Colon (tissue), 2 donors: ENCODE measurements at regions not wholly inside any gene's neighbourhood (a gene's known extent, or its start where the extent isn't known, plus 50 kb on each side); places are given as distances from the start of the nearest gene placed in this dataset.
A peak's percentile ranks its signal among the peaks of the same experiment; 100 is the strongest.
"Not testable (repeated sequence)": the region's sequence is repeated elsewhere in the genome, so short reads cannot be mapped to it uniquely, and the experiment has no call there.

Experiments
- FAIRE-seq: peaks from 2 replicates; lab custom pipeline; 2012; peaks lifted over from hg19 to GRCh38; lab: Jason Lieb, UNC
- donor health status: control.
- donor health status: control.

DNA sequence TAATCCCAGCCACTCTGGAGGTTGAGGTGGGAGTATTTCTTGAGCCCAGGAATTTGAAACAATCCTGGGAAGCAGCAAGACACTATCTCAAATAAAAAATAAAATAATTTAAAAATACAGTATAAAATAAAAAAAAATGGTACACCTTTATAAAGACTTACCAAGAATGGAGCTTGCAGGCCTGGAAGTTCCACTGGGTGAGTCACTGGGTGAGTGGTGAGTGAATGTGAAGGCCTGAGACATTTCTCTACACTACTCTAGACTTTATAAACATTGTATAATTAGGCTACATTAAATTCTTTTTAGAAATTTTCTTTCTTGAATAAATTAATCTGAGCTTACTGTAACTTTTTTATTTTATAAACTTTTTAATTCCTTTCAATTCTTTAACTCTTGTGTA lies 609.1 kb upstream of the BCHE start:
- no peak for FAIRE-seq

DNA sequence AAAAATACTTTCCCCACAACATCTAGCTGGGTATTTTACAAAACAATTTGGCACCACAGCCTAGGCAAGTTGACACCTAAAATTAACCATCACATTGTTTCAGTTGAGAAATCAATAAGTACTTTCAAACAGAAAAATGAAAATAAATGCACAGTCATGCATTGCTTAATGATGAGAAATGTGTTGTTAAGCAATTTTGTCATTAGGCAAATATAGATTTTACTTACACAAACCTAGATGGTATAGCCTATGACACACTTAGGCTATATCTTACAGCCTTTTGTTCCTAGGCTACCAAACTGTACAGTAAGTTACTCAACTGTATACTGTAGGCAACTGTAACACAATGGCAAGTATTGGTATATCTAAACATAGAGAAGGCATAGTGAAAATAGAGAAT lies 608.6 kb upstream of the BCHE start:
- FAIRE-seq = no peak

DNA sequence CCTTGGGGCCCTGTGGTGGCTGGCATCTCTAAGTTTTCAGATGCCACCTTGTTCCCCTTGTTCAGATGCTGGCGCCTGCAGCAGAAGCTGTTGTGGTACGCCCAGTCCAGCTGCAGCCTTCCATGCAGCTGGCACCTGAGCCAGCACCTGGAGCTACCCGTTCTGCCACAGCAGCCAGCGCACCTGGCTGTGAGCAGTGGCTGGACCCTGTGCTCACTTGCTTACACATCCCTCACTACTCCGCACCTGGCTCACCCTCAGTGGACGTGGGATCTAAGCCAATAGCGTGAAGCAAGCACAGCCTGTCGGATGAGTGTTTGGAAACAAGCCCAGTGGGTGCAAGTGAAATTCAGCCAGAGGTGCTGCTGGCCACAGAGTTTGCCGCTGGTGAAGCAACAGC lies 607.5 kb upstream of the BCHE start:
- FAIRE-seq = no peak

DNA sequence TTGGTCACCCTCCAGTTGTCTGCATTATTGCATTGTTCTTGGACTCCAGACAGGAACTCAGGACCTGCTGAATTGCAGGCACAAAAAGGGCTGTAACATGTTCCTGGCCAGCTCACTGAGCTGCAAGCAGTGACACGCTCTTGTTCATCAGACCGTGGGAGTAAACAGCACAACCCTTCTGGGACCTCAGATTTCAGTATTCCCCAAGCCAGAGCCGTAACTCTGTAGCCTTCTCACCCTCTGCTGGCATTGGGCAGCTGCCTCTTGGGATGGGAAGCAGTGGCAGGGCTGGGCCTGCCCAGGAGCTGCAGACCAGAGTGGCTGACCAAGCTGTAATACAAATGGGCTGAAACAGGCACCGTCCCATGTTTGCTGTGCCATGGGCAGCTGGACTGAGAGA lies 607.1 kb upstream of the BCHE start:
- no peak for FAIRE-seq

DNA sequence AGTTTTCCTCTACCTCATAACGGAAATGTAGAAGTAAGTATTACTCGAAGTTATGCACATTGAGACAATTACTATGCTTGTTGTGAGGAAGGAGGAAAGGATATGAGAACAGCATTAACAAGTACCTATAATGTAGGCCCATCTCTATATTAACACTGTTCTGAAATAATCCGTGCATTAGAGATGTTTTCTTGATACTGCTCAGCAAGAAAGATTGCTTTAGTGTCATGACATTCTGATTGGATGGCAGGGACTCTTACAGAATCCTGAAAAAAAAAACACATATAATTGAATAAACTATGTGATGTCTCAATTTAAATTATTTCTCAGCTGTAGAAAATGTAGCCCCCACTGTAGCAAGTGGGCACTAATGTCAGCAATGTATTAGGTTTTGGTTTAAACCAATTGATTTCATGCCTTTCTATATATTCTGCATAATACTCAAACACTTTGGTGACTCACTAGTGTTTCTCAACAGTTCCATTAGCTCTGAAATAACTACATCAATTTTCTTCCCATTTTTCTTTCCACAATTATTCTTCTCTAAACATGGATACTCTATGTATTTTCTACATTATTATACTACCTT lies 598.3 kb upstream of the BCHE start:
- FAIRE-seq = no peak

DNA sequence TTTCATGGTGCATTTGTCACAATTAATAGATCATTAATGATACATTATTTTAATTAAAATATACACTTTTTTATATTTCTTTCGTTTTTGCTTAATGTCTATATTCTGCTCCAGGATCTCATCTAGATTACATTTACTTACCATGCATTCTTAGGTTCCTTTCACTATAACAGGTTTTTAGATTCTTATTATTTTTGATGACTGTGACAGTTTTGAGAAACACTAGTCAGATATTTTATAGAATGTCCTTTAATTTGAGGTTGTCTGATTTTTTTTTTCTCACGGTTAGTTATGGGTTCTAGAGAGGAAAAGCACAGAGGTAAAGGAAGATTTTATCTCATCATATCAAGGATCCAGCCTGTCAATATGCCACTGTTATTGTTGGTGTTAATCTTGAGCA lies 595.8 kb upstream of the BCHE start:
- FAIRE-seq = no peak

DNA sequence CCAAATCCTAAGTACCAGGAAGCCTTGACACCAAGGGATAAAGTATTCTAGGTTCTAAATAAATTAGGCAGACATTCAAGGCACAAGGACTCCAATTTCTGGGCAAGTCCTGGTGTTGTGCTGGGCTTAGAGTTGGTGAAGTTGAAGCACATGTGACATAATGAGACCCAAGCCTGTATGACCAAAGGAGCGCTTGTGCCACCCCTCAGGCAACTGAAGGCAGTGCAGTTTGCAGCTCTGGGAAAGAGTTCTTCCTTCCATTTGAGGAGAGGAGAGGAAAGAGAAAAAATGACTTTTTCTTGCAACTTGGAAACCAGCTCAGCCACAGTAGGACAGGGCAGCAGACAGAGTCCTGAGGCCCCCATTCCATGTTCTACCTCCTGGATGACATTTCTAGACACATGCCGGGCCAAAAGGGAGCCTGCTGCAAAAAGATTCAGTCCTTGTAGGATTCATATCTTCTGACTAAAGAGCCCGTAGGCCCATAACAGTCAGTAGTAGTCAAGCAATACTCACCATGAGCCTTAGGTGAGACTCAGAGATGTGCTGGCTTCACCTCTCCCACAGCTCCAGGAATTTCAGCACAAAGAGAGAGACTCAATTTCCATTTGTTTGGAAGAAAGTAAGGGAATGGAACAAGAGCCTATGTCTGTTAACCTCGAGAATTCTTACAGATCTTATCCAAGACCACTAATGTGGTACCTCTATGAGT lies 588.8 kb upstream of the BCHE start:
- FAIRE-seq = no peak

DNA sequence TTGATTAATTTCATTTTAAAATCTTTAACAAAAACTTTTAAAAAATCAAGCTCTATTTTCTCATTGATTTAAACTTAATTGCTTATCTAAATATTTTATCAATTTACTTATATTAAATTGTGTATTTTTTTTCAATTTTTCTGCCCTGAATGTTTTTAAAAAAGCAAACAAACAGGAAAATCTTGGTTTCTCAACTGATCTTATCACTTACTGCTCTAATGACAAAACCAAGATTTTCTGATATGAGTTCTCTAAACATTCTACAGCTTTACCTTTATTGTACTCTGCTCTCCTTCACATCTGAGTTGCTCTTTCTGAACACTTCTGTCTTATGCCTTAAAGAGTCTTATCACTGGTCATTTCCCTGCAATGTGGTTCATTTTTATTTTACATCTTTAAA lies 587.8 kb upstream of the BCHE start:
- no peak for FAIRE-seq

DNA sequence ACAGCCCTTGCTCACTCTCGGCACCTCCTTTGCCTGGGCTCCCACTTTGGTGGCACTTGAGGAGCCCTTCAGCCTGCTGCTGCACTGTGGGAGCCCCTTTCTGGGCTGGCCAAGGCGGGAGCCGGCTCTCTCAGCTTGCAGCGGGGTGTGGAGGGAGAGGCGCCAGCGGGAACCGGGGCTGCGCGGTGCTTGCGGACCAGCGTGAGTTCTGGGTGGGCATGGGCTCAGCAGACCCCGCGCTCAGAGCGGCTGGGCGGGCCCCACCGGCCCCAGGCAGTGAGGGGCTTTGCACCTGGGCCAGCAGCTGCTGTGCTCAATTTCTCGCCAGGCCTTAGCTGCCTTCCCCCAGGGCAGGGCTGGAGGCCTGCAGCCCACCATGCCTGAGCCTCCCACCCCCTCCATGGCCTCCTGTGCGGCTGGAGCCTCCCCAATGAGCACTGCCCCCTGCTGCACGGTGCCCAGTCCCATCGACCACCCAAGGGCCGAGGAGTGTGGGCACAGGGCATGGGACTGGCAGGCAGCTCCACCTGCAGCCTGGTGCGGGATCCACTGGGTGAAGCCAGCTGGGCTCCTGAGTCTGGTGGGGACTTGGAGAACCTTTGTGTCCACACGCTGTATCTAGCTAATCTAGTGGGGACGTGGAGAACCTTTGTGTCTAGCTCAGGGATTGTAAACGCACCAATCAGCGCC lies 586.7 kb upstream of the BCHE start:
- FAIRE-seq = not testable (repeated sequence)

DNA sequence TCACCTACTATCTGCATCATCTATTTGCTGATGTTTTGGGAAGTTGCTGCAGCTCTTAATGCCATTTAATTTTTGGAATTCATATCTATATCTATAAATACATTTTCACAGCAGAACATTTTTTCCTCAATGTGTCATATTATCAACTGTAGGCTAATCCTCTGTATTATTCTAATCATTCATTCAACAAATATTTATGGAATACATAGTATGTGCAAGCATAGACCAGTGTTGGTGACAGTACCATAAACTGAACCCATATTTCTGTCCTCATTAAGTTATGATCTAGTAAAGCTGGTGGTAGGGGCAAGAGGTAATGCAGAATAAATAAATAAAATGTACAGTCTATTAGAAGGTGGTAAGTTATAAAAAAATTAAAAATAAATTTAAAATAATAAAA lies 585.3 kb upstream of the BCHE start:
- no peak for FAIRE-seq

DNA sequence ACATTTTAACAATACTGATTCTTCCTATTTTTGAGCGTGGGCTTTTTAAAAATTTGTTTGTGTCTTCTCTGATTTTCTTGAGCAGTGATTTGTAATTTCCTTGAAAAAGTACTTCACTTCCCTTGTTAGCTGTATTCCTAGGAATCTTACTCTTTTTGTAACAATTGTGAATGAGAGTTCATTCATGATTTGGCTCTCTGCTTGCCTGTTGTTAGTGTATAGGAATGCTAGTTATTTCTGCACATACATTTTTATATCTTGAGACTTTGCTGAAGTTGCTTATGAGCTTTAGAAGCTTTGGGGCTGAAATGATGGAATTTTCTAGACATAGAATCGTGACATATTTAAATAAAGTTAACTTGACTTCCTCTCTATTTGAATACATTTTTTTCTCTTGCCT lies 582.8 kb upstream of the BCHE start:
- FAIRE-seq = no peak

DNA sequence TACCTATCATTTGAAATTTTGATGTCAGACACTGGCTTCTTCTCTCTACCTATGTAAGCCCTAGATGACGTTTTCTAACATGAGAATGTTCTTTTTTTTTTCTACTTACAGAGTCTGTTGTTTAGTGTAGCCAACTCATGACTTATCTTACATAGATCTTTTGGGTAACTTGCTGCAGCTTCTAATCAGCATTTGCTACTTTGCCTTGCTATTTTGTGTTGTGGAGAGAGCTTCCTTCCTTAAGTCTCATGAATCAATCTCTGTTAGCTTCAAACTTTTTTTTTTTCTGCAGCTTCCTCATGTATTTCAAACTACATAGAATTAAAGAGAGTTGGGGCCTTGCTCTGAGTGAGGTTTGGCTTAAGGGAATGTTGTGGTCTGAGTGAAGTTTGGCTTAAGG lies 568.7 kb upstream of the BCHE start:
- no peak for FAIRE-seq

DNA sequence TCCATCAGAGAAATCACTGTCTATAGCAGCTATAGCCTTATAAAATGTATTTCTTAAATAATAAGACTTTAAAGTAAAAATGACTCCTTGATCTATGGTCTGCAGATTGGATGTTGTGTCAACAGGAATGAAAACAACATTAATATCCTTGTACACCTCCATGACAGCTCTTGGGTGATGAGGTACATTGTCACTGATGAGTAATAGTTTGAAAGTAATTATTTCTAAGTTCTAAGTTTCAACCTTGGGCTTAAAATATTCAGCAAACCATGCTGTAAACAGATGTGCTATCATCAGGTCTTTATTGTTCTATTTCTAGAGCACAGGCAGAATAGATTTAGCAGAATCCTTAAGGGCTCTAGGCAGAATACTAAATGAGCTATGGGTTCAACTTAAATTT lies 568.2 kb upstream of the BCHE start:
- FAIRE-seq = no peak

DNA sequence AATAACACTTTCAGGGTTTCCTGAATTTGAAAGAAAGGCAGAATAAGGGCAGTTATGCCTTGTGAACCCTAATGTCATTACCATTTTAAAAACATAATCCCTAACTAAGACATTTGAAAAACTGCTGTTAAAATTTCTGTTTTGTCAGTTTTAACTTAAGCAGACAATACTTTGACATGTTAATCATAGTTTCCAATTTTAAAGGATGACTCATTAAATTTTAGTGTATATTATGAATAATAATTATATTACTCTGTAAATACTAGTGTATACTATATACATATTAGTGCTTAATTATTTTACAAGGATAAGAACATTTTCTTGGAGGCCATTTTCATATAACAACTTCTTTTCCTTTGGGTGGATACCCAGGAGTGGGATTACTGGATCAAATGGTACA lies 553.1 kb upstream of the BCHE start:
- no peak for FAIRE-seq

DNA sequence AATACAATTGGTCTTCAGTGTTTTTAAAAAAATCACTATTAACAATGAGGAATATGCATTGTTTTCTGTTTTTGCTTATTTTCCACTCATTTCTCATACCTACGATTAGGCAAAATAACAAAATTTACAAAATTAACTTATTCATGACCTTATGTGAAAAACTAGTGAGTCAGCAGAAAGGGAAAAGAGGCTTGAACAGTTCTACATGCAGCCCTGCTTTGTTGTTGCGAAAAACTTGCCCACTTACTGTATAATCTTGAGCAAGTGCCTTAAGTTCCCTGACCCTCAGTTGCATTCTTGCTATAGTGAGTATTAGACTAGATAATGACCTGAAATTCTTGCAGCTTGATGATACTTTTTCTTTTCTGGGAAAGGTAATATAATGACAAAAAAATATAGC lies 551.1 kb upstream of the BCHE start:
- FAIRE-seq = no peak

DNA sequence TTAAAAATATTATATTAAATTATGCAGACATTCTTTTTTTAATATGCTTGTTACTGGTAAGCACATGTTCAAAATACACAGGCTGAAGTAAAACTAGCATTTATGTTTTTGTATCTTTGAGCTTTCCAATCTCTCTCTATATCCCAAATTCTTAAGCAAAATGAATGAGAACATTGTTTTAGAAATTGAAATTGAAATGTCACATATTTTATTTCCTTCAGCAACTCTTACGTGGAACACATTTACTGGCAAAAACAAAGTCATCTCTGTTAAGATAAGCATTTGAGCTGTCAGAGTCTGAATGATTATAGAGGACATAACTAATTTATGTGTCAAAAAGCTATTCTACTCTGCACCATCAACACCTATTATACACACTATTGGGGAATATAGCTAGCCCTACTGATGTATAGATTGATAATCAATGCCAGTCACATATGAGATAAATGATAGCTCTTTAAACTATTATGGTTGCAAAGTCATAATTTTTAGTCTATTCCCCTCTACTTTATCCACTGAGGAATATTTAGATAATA lies 535.4 kb upstream of the BCHE start:
- FAIRE-seq = no peak

DNA sequence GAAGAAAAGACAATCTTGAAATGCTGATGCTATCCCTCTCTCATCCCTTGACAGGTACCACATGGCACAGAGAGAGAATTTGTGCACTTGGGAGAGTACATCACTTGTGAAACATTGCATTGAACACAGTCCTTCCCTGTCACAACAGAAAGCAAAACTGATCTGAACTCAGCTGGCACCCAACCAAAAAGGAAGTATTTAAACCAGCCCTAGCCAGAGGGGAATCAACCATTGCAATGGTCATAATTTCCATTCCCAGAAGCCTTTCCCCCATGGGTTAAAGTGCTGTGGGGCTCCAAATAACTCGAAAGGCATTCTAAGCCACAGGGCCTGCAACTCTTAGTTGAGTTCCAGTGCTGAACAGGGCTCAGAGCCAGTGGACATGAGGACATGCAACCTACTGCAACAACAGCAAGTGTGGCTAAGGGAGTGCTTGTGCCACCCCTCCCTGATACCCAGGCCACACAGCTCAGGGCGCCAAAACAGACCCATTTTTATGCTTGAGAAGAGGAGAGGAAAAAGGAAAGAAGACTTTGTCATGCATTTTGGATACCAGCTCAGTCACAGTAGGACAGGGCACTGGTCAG lies 530.8 kb upstream of the BCHE start:
- no peak for FAIRE-seq

DNA sequence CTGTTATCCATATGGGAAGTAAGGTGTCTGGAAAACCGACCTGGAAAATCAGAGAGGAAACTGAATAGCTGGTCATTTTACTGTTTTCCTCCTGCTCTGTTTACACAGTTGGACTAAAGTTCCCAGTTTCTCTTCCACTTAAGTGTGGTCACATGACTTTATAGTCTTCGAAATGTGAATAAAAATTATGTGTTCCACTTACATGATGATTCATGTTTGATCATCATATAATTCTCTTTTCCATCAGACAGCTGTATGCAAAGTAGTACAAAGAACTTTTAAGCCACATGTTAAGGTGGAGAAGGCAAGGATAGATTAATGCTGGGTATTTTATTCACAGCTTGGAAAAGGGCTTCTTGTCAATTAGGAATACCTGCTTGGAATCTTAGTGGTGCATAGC lies 525.5 kb upstream of the BCHE start:
- peak; percentile 28 for FAIRE-seq

DNA sequence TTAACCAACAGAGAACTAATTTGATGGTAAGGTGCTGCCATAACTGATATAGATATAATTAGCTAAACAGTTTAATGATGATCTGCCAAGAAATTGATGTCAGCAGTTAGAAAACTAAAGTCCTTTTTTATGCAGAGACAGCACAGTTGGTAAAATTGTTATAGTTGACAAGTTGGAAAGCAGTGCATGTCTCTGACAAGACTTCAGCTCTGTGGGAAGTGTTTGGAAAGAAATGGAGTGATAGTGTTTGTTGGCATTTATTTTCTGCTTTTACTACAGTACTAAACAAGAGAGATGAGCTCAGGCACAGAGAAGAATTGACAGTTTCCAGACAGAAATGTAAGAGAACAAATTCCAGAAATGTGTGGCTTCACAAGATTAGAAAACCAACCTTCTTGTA lies 523.5 kb upstream of the BCHE start:
- no peak for FAIRE-seq

DNA sequence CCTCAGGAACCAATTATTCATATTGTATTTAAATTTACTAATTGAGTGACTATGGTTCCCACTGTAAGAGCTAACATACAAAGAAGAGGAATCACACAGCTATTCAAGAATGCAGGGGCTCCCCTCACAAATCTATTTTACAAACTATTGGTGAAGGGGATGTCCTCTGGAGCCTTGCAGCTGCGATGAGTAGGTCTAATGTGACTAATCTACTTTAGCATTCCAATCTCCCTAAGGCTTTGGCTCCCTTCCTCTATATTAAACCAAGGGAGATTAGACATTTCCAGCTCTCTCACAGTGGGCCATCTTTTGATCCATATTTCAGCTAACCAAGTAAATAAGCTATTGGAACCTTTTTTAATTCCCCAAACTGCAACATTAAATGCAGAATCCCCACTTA lies 514.2 kb upstream of the BCHE start:
- FAIRE-seq = no peak

DNA sequence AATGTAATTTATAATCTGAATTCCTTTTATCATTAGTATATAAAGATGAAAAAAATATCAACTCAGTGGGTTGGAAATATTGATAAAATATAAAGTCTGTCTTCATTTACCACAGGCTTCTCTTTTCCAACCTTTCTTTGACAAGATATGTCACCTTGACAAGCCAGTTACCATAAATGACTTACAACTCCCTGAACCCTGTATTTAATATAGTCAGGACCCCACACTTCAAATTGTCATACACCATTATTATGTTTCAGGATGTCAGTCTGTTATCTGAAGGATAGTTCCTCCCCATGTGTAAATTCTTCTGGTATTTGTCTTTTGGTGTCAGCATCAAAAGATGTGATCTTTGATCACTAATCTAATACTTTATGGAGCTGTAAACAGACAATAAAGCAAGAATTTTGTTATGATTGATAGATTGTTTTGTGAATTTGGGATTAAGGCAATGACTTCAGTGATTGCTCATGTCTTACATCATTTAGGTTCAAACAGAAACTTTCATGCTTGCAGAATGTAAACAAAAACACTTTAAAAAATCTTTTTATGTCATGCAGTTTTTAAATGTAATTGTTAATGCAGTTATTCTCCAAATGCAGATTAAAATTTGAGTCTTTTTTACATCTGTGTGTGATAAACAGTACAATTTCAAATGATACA lies 503.5 kb upstream of the BCHE start:
- no peak for FAIRE-seq

DNA sequence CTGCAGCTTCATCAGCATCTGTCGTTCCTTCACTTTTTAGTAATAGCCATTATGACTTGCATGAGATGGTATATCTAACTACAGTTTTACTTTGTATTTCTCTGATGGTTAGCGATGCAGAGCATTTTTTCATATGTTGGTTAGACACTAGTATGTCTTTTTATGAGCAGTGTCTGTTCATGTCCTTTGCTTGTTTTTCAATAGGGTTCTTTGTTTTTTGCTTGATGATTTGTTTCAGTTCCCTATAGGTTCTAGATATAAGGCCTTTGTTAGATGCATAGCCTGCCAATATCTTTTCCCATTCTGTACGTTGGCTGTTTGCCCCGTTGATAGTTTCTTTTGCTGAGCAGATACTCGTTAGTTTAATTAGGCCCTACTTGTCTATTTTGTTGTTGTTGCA lies 487.2 kb upstream of the BCHE start:
- FAIRE-seq = no peak

DNA sequence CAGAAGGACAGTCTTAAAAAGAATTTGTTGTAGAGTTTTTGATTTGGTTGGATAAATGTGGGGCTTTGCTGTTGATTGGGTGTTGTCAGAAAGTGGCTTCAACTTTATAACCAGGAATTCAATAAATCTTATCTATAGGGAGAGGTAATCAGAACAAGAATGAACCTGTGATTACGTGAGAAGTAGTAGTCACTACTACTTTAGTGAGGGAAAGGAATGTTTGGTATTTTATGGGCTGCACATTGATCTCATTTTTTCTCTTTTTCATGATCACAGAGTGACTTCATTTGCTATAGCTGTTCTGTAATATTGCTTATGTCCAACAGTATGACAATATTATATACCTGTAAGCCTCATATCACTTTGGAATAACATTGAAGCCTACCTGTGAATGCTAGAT lies 485.2 kb upstream of the BCHE start:
- no peak for FAIRE-seq
